HEK293 (cell line): ENCODE measurements at regions not wholly inside any gene's neighbourhood (a gene's known extent, or its start where the extent isn't known, plus 50 kb on each side); places are given as distances from the start of the nearest gene placed in this dataset.

ENCODE experiments used
- CTCF ChIA-PET: fragments of 350-600 bp; formaldehyde crosslinking; extraction: SDS; loops from one replicate; lab custom pipeline; 2021; ENCODE audit warnings: antibody characterized with exemption; lab: Yijun Ruan, JAX
- POLR2A ChIA-PET: fragments of 300-600 bp; formaldehyde crosslinking; extraction: SDS; loops from one replicate; lab custom pipeline; 2020; ENCODE audit warnings: antibody characterized with exemption, inconsistent platforms; lab: Yijun Ruan, JAX
- H3K27ac ChIP-seq: fragments of 200-500 bp; sonication (Bioruptor generic); 2 replicates; pipeline ENCODE4 v1.5.1; 2014; ENCODE audit warnings: low read depth, low read length, control low read depth, inconsistent platforms; ENCODE audit errors: extremely low read depth
- H3K36me3 ChIP-seq, 2 experiments: fragments of 200-500 bp in 1 of 2; sonication (Bioruptor generic) in 1 of 2; 1 replicate in 1 of 2; 2 replicates in 1 of 2; pipeline ENCODE4 v1.5.1; 2014 to 2017; ENCODE audit warnings: inconsistent platforms in 2 of 2, low read length in 2 of 2; ENCODE audit not compliant: control insufficient read depth in 2 of 2, insufficient read depth in 1 of 2
- H3K4me1 ChIP-seq: fragments of 200-500 bp; sonication (Bioruptor generic); 2 replicates; pipeline ENCODE4 v1.5.1; 2014; ENCODE audit warnings: mild to moderate bottlenecking, low read length, inconsistent platforms; ENCODE audit not compliant: control insufficient read depth, insufficient read depth
- H3K4me3 ChIP-seq: 2 replicates; pipeline ENCODE4 v1.5.1; 2011; ENCODE audit warnings: low read depth, mild to moderate bottlenecking, control low read depth, low read length, moderate library complexity
- H3K9me3 ChIP-seq: fragments of 200-500 bp; sonication (Bioruptor generic); 2 replicates; pipeline ENCODE4 v1.5.1; 2014; ENCODE audit warnings: low read depth, low read length, inconsistent platforms; ENCODE audit not compliant: control insufficient read depth, insufficient read depth
- PBX3 ChIP-seq: sonication (generic); formaldehyde crosslinking; IDR thresholded peaks from 2 replicates; pipeline ENCODE4 v1.8.1; 2022; ENCODE audit warnings: mild to moderate bottlenecking, moderate library complexity, missing genetic modification reagents
- PRDM6 ChIP-seq: fragments of 450-650 bp; formaldehyde crosslinking; IDR thresholded peaks from 2 replicates; pipeline ENCODE4 v1.5.1; 2017; ENCODE audit warnings: missing biosample characterization, missing genetic modification characterization
- SP3 ChIP-seq: fragments of 450-650 bp; formaldehyde crosslinking; IDR thresholded peaks from 2 replicates; pipeline ENCODE4 v1.5.1; 2016; ENCODE audit warnings: missing biosample characterization, missing genetic modification characterization
- TCF7L2 ChIP-seq: IDR thresholded peaks from 2 replicates; pipeline ENCODE4 v1.6.1; 2011; ENCODE audit warnings: low read depth, mild to moderate bottlenecking, inconsistent platforms, low read length, moderate library complexity, borderline replicate concordance
- ZBTB17 ChIP-seq: fragments of 450-650 bp; formaldehyde crosslinking; IDR thresholded peaks from 2 replicates; pipeline ENCODE4 v1.5.1; 2016; ENCODE audit warnings: missing biosample characterization, missing genetic modification characterization
- ZNF10 ChIP-seq: fragments of 450-650 bp; formaldehyde crosslinking; IDR thresholded peaks from 2 replicates; pipeline ENCODE4 v1.5.1; 2017; ENCODE audit warnings: missing biosample characterization, missing genetic modification characterization
- ZNF133 ChIP-seq: fragments of 450-650 bp; formaldehyde crosslinking; IDR thresholded peaks from 2 replicates; pipeline ENCODE4 v1.5.1; 2016; ENCODE audit warnings: missing biosample characterization, missing genetic modification characterization
- ZNF221 ChIP-seq: fragments of 450-650 bp; formaldehyde crosslinking; IDR thresholded peaks from 2 replicates; pipeline ENCODE4 v1.5.1; 2017; ENCODE audit warnings: missing biosample characterization, missing genetic modification characterization, borderline replicate concordance
- ZNF239 ChIP-seq: fragments of 450-650 bp; formaldehyde crosslinking; IDR thresholded peaks from 2 replicates; pipeline ENCODE4 v1.5.1; 2016; ENCODE audit warnings: missing biosample characterization, missing genetic modification characterization
- ZNF266 ChIP-seq: fragments of 450-650 bp; formaldehyde crosslinking; IDR thresholded peaks from 2 replicates; pipeline ENCODE4 v1.5.1; 2016; ENCODE audit warnings: missing biosample characterization, missing genetic modification characterization, low read depth
- ZNF335 ChIP-seq: fragments of 450-650 bp; formaldehyde crosslinking; conservative IDR thresholded peaks from 2 replicates; pipeline ENCODE4 v1.5.1; 2016; ENCODE audit warnings: missing biosample characterization, missing genetic modification characterization
- ZNF518A ChIP-seq: fragments of 450-650 bp; formaldehyde crosslinking; conservative IDR thresholded peaks from 2 replicates; pipeline ENCODE4 v1.5.1; 2016; ENCODE audit warnings: low read depth, missing biosample characterization, missing genetic modification characterization
- ZNF529 ChIP-seq: fragments of 450-650 bp; formaldehyde crosslinking; IDR thresholded peaks from 2 replicates; pipeline ENCODE4 v1.5.1; 2017; ENCODE audit warnings: missing genetic modification characterization, missing biosample characterization; ENCODE audit not compliant: insufficient replicate concordance
- ZNF530 ChIP-seq: fragments of 450-650 bp; formaldehyde crosslinking; IDR thresholded peaks from 2 replicates; pipeline ENCODE4 v1.5.1; 2016; ENCODE audit warnings: low read depth, missing biosample characterization, missing genetic modification characterization
- ZNF571 ChIP-seq: fragments of 450-650 bp; formaldehyde crosslinking; IDR thresholded peaks from 2 replicates; pipeline ENCODE4 v1.5.0; 2017; ENCODE audit warnings: missing biosample characterization, missing genetic modification characterization
- ZNF624 ChIP-seq: fragments of 450-650 bp; formaldehyde crosslinking; IDR thresholded peaks from 2 replicates; pipeline ENCODE4 v1.5.1; 2017; ENCODE audit warnings: missing biosample characterization, missing genetic modification characterization
- ZNF658 ChIP-seq: fragments of 450-650 bp; formaldehyde crosslinking; IDR thresholded peaks from 2 replicates; pipeline ENCODE4; 2016; ENCODE audit warnings: missing biosample characterization, missing genetic modification characterization
- ZNF670 ChIP-seq: fragments of 450-650 bp; formaldehyde crosslinking; IDR thresholded peaks from 2 replicates; pipeline ENCODE4 v1.5.1; 2016; ENCODE audit warnings: missing biosample characterization, missing genetic modification characterization, low read depth
- ZSCAN5A ChIP-seq: fragments of 450-650 bp; formaldehyde crosslinking; IDR thresholded peaks from 2 replicates; pipeline ENCODE4 v1.5.1; 2016; ENCODE audit warnings: missing biosample characterization, missing genetic modification characterization

GRCh38 chr6:137736911-137737310 lies 130.1 kb upstream of the TNFAIP3 start:
- POLR2A ChIA-PET, result no interaction called here
- H3K27ac ChIP-seq, result no peak overlapping the region

GRCh38 chr6:137737836-137738596 lies 129.0 kb upstream of the TNFAIP3 start:
- Histone ChIP-seq H3K9me3 (no peaks in the 10 kb centered on the region), H3K4me1 (no peaks in the 10 kb centered on the region), H3K4me3 (no peak overlapping the region), H3K36me3 (no peaks in the 10 kb centered on the region), H3K27ac (no peak overlapping the region)
- CTCF ChIA-PET, result no interaction called here
- POLR2A ChIA-PET, result no interaction called here
- no peak for TF ChIP-seq ZNF335 (tag by site-specific recombination)
- no peak for TF ChIP-seq PBX3
- TF ChIP-seq ZSCAN5A (tag by site-specific recombination), result no peak
- no peak for TF ChIP-seq ZNF133 (tag by site-specific recombination)
- TF ChIP-seq ZNF624 (tag by site-specific recombination), result no peak
- no peak for TF ChIP-seq ZNF670 (tag by site-specific recombination)
- TF ChIP-seq ZNF10 (tag by site-specific recombination), result no peak
- no peak for TF ChIP-seq ZNF530 (tag by site-specific recombination)
- no peak for TF ChIP-seq ZNF529 (tag by site-specific recombination)

More at GRCh38 chr6:137736911-137737310, 130.1 kb upstream of the TNFAIP3 start:
- Histone ChIP-seq H3K4me3 (no peak overlapping the region), H3K4me1 (no peaks in the 10 kb centered on the region), H3K9me3 (no peaks in the 10 kb centered on the region)
- CTCF ChIA-PET, result no interaction called here
- TF ChIP-seq ZNF571 (no peak), TCF7L2 (no peak), ZNF518A (tag by site-specific recombination) (no peak)
- TF ChIP-seq, all 188 proteins: peak for 0
- H3K36me3 ChIP-seq, result no peaks in the 10 kb centered on the region

- POLR2A ChIA-PET, result no interaction called here
- TF ChIP-seq ZNF221 (tag by site-specific recombination), result no peak
- TF ChIP-seq ZNF658 (tag by site-specific recombination), result no peak
- TF ChIP-seq ZBTB17 (tag by site-specific recombination), result no peak
- no peak for TF ChIP-seq SP3 (tag by site-specific recombination)
- TF ChIP-seq ZNF266 (tag by site-specific recombination), result no peak
- TF ChIP-seq ZNF529 (tag by site-specific recombination), result no peak
- TF ChIP-seq PRDM6 (tag by site-specific recombination), result no peak
- no peak for TF ChIP-seq ZNF239
Measured at GRCh38 chr6:137738931-137739504, 128.0 kb upstream of the TNFAIP3 start.

More at GRCh38 chr6:137738931-137739504, 128.0 kb upstream of the TNFAIP3 start:
- Histone ChIP-seq H3K9me3 (no peaks in the 10 kb centered on the region), H3K4me3 (no peak overlapping the region), H3K36me3 (no peaks in the 10 kb centered on the region), H3K4me1 (no peaks in the 10 kb centered on the region), H3K27ac (no peak overlapping the region)
- CTCF ChIA-PET, result interaction anchor here (0.6 kb wide), 1 partner anchor 25 kb away, joined by 3 read pairs; no protein-coding TSS in a partner anchor
